ENCODE measurements at regions not wholly inside any gene's neighbourhood (a gene's known extent, or its start where the extent isn't known, plus 50 kb on each side); places are given as distances from the start of the nearest gene placed in this dataset.

DNA sequence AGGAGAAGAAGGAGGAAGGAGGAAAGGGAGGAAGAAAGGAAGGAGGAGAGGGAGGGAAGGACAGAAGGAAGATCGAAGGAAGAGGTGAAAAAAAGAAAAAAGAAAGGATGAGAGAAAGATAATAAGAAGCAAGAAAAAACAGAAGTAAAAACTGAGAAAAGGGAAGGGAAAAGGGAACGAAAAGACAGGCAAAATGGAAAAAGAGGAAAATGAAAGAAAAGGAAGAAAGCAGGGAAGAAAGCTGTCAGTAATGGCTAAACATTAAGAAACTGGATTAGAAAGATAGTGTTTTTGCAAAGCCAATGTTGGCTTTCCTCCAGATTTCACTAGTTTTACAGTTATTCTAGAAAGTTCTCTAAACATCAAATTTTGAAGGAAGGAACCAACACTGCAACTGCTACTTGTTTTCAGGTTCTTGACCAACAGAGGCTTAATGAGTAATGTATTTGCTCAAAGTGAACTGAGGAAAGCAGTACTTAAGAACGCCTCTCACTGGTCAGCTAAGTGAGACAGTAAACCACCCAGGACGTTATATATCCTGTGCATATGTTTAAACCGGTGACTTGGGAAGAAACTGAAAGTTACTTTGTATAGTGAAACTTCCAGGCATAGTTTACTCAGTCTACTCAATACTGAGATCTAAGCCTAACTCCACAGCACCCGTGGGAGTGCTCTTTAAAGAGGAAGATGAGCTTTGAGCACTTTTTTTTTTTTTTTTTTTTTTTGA, 286.2 kb upstream of the TRIB2 start:
- Histone ChIP-seq H3K4me3 (ENCODE audit: low read length) (no peak overlapping the region), H3K4me2 (ENCODE audit: low read length) (0 out of 2 replicates have a peak overlapping the region, but pooled peaks have one; percentile 18), H3K4me1 (ENCODE audit: low read length) (peaks cover 3% of the 10 kb centered on the region; the same call in 1 of the 2 replicates), H4K20me1 (ENCODE audit: insufficient read depth, low read length) (no peaks in the 10 kb centered on the region), H3K36me3 (replicated peaks; ENCODE audit: low read depth, low read length) (no peaks in the 10 kb centered on the region), H3K27me3 (ENCODE audit: low read depth, low read length) (peaks cover 4% of the 10 kb centered on the region; the same call in 1 of the 2 replicates), H3K9me3 (ENCODE audit: insufficient read depth, low read length) (no peaks in the 10 kb centered on the region), H3K9ac (ENCODE audit: low read length) (no peak overlapping the region), H2AFZ (ENCODE audit: low read depth, low read length) (no peak overlapping the region), H3K27ac (ENCODE audit: low read length) (no peak overlapping the region), H3K79me2 (ENCODE audit: low read length) (no peaks in the 10 kb centered on the region)
- no peak for TF ChIP-seq EZH2phosphoT487 (IDR thresholded peaks at IDR 0.05; ENCODE audit: low read depth)
- TF ChIP-seq, protein P1, sequence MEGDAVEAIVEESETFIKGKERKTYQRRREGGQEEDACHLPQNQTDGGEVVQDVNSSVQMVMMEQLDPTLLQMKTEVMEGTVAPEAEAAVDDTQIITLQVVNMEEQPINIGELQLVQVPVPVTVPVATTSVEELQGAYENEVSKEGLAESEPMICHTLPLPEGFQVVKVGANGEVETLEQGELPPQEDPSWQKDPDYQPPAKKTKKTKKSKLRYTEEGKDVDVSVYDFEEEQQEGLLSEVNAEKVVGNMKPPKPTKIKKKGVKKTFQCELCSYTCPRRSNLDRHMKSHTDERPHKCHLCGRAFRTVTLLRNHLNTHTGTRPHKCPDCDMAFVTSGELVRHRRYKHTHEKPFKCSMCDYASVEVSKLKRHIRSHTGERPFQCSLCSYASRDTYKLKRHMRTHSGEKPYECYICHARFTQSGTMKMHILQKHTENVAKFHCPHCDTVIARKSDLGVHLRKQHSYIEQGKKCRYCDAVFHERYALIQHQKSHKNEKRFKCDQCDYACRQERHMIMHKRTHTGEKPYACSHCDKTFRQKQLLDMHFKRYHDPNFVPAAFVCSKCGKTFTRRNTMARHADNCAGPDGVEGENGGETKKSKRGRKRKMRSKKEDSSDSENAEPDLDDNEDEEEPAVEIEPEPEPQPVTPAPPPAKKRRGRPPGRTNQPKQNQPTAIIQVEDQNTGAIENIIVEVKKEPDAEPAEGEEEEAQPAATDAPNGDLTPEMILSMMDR (IDR thresholded peaks at IDR 0.05; ENCODE audit: low read depth, low read length) = no peak

- Histone ChIP-seq H4K20me1 (ENCODE audit: insufficient read depth, low read length) (no peaks in the 10 kb centered on the region), H3K27ac (ENCODE audit: low read length) (no peak overlapping the region), H3K27me3 (ENCODE audit: low read depth, low read length) (peaks cover 4% of the 10 kb centered on the region; the same call in 1 of the 2 replicates), H2AFZ (ENCODE audit: low read depth, low read length) (no peak overlapping the region), H3K4me1 (ENCODE audit: low read length) (peaks cover 3% of the 10 kb centered on the region; the same call in 1 of the 2 replicates), H3K4me2 (ENCODE audit: low read length) (no peak overlapping the region), H3K36me3 (replicated peaks; ENCODE audit: low read depth, low read length) (no peaks in the 10 kb centered on the region), H3K9me3 (ENCODE audit: insufficient read depth, low read length) (no peaks in the 10 kb centered on the region), H3K79me2 (ENCODE audit: low read length) (no peaks in the 10 kb centered on the region), H3K4me3 (ENCODE audit: low read length) (no peak overlapping the region), H3K9ac (ENCODE audit: low read length) (no peak overlapping the region)
- no peak for TF ChIP-seq EZH2phosphoT487 (IDR thresholded peaks at IDR 0.05; ENCODE audit: low read depth)
- TF ChIP-seq, protein P1 (IDR thresholded peaks at IDR 0.05; ENCODE audit: low read depth, low read length) = no peak
Observed at GRCh38 chr2:12432985-12433625, 283.6 kb upstream of the TRIB2 start.

- TF ChIP-seq, protein P1 (IDR thresholded peaks at IDR 0.05; ENCODE audit: low read depth, low read length) = peak; percentile 48
- TF ChIP-seq EZH2phosphoT487 (IDR thresholded peaks at IDR 0.05; ENCODE audit: low read depth) = no peak
- H3K4me2 ChIP-seq (ENCODE audit: low read length) = no peak overlapping the region
- H3K79me2 ChIP-seq (ENCODE audit: low read length) = no peaks in the 10 kb centered on the region
- no peak overlapping the region for H3K27ac ChIP-seq (ENCODE audit: low read length)
- H3K27me3 ChIP-seq (ENCODE audit: low read depth, low read length) = peaks cover 4% of the 10 kb centered on the region; the same call in 1 of the 2 replicates
- no peaks in the 10 kb centered on the region for H3K9me3 ChIP-seq (ENCODE audit: insufficient read depth, low read length)
- H2AFZ ChIP-seq (ENCODE audit: low read depth, low read length) = no peak overlapping the region
- H3K36me3 ChIP-seq (replicated peaks; ENCODE audit: low read depth, low read length) = no peaks in the 10 kb centered on the region
- H3K4me1 ChIP-seq (ENCODE audit: low read length) = peaks cover 3% of the 10 kb centered on the region; the same call in 1 of the 2 replicates
- no peak overlapping the region for H3K9ac ChIP-seq (ENCODE audit: low read length)
- no peak overlapping the region for H3K4me3 ChIP-seq (ENCODE audit: low read length)
- no peaks in the 10 kb centered on the region for H4K20me1 ChIP-seq (ENCODE audit: insufficient read depth, low read length)
Observed at GRCh38 chr2:12433626-12433990, 283.1 kb upstream of the TRIB2 start.

- no peak overlapping the region for H3K4me3 ChIP-seq (ENCODE audit: low read length)
Observed at GRCh38 chr2:12434630-12435098, 282.1 kb upstream of the TRIB2 start.

More at GRCh38 chr2:12434630-12435098, 282.1 kb upstream of the TRIB2 start:
- no peak overlapping the region for H3K27ac ChIP-seq (ENCODE audit: low read length)
- no peaks in the 10 kb centered on the region for H3K36me3 ChIP-seq (replicated peaks; ENCODE audit: low read depth, low read length)
- no peak for TF ChIP-seq EZH2phosphoT487 (IDR thresholded peaks at IDR 0.05; ENCODE audit: low read depth)
- TF ChIP-seq, protein P1 (IDR thresholded peaks at IDR 0.05; ENCODE audit: low read depth, low read length) = no peak
- H3K79me2 ChIP-seq (ENCODE audit: low read length) = no peaks in the 10 kb centered on the region
- H2AFZ ChIP-seq (ENCODE audit: low read depth, low read length) = no peak overlapping the region
- peaks cover 4% of the 10 kb centered on the region; the same call in 1 of the 2 replicates for H3K27me3 ChIP-seq (ENCODE audit: low read depth, low read length)
- H3K4me1 ChIP-seq (ENCODE audit: low read length) = peaks cover 3% of the 10 kb centered on the region; the same call in 1 of the 2 replicates
- H4K20me1 ChIP-seq (ENCODE audit: insufficient read depth, low read length) = no peaks in the 10 kb centered on the region
- H3K9me3 ChIP-seq (ENCODE audit: insufficient read depth, low read length) = no peaks in the 10 kb centered on the region
- no peak overlapping the region for H3K4me2 ChIP-seq (ENCODE audit: low read length)
- H3K9ac ChIP-seq (ENCODE audit: low read length) = no peak overlapping the region
